ENCODE measurements at regions not wholly inside any gene's neighbourhood (a gene's known extent, or its start where the extent isn't known, plus 50 kb on each side); places are given as distances from the start of the nearest gene placed in this dataset.

GRCh38 chr15:97470417-97470816 lies 490.1 kb upstream of the ARRDC4 start:
- CTCF ChIA-PET = interaction anchor here (0.9 kb wide), 1 partner anchor 9 kb away, joined by 3 read pairs; no protein-coding TSS in a partner anchor
- TF ChIP-seq TRIM28 (IDR thresholded peaks at IDR 0.05; ENCODE audit: borderline replicate concordance, low read length) (peak; percentile 88; the same call in 1 of the 2 replicates), ZNF248 (tag by site-specific recombination; IDR thresholded peaks at IDR 0.05) (no peak), MYNN (tag by site-specific recombination; IDR thresholded peaks at IDR 0.05; ENCODE audit: borderline replicate concordance) (no peak), SP7 (tag by site-specific recombination; IDR thresholded peaks at IDR 0.05) (0 out of 2 replicates have a peak, but pooled peaks have one; percentile 24), KLF16 (tag by site-specific recombination; IDR thresholded peaks at IDR 0.05) (no peak), HIC1 (tag by site-specific recombination; IDR thresholded peaks at IDR 0.05) (peak; percentile 54; the same call in 1 of the 2 replicates)
- H3K4me1 ChIP-seq (ENCODE audit: control insufficient read depth, insufficient read depth, low read length) = peaks cover 12% of the 10 kb centered on the region
- H3K9me3 ChIP-seq (ENCODE audit: control insufficient read depth, insufficient read depth, low read depth, low read length) = peaks cover 2% of the 10 kb centered on the region; the same call in 1 of the 2 replicates
- H3K4me3 ChIP-seq (ENCODE audit: low read depth, low read length) = no peak overlapping the region
- H3K36me3 ChIP-seq (ENCODE audit: control insufficient read depth in 2 of 2, insufficient read depth in 1 of 2, low read length in 2 of 2) = no peaks in the 10 kb centered on the region
- H3K27ac ChIP-seq (ENCODE audit: extremely low read depth, low read depth, low read length) = no peak overlapping the region
- POLR2A ChIA-PET = no interaction called here

- TF ChIP-seq ZNF175 (tag by site-specific recombination; IDR thresholded peaks at IDR 0.05) = no peak
- no peak for TF ChIP-seq ZBTB21 (tag by site-specific recombination; IDR thresholded peaks at IDR 0.05)
- TF ChIP-seq ZBTB26 (tag by site-specific recombination; optimal IDR thresholded peaks at IDR 0.05) = no peak
- no peak for TF ChIP-seq TCF7L2 (IDR thresholded peaks at IDR 0.05; ENCODE audit: borderline replicate concordance, low read depth, low read length)
- TF ChIP-seq ZNF658 (tag by site-specific recombination; IDR thresholded peaks at IDR 0.05) = no peak
- no peak for TF ChIP-seq ZBTB11 (tag by site-specific recombination; conservative IDR thresholded peaks at IDR 0.05; ENCODE audit: low read depth)
- POLR2A ChIA-PET = no interaction called here
- CTCF ChIA-PET = no interaction called here
- Histone ChIP-seq H3K9me3 (ENCODE audit: control insufficient read depth, insufficient read depth, low read depth, low read length) (peaks cover 2% of the 10 kb centered on the region), H3K4me1 (ENCODE audit: control insufficient read depth, insufficient read depth, low read length) (peaks cover 12% of the 10 kb centered on the region), H3K4me3 (ENCODE audit: low read depth, low read length) (no peak overlapping the region), H3K27ac (ENCODE audit: extremely low read depth, low read depth, low read length) (no peak overlapping the region), H3K36me3 (ENCODE audit: control insufficient read depth in 2 of 2, insufficient read depth in 1 of 2, low read length in 2 of 2) (no peaks in the 10 kb centered on the region)
Observed at GRCh38 chr15:97473627-97474026, 486.9 kb upstream of the ARRDC4 start.

- POLR2A ChIA-PET = no interaction called here
- no peaks in the 10 kb centered on the region for H3K36me3 ChIP-seq (ENCODE audit: control insufficient read depth in 2 of 2, insufficient read depth in 1 of 2, low read length in 2 of 2)
- H3K4me3 ChIP-seq (ENCODE audit: low read depth, low read length) = no peak overlapping the region
- H3K4me1 ChIP-seq (ENCODE audit: control insufficient read depth, insufficient read depth, low read length) = peaks cover 8% of the 10 kb centered on the region
- CTCF ChIA-PET = interaction anchor here (0.6 kb wide), 2 partner anchors 16 to 895 kb away, joined by 3 read pairs; no protein-coding TSS in a partner anchor
- no peak overlapping the region for H3K27ac ChIP-seq (ENCODE audit: extremely low read depth, low read depth, low read length)
- no peaks in the 10 kb centered on the region; the same call in 1 of the 2 replicates for H3K9me3 ChIP-seq (ENCODE audit: control insufficient read depth, insufficient read depth, low read depth, low read length)
- TF ChIP-seq BCL6B (tag by site-specific recombination; IDR thresholded peaks at IDR 0.05) (no peak), ZNF624 (tag by site-specific recombination; IDR thresholded peaks at IDR 0.05) (no peak), ZNF623 (tag by site-specific recombination; IDR thresholded peaks at IDR 0.05) (no peak), ZBTB17 (tag by site-specific recombination; IDR thresholded peaks at IDR 0.05) (no peak), ZNF654 (tag by site-specific recombination; IDR thresholded peaks at IDR 0.05; ENCODE audit: low read depth) (no peak), ZNF585B (tag by site-specific recombination; IDR thresholded peaks at IDR 0.05) (no peak), ZNF747 (tag by site-specific recombination; IDR thresholded peaks at IDR 0.05) (no peak), ZFHX2 (tag by site-specific recombination; conservative IDR thresholded peaks at IDR 0.05) (no peak), AEBP2 (tag by site-specific recombination; IDR thresholded peaks at IDR 0.05; ENCODE audit: borderline replicate concordance) (no peak), ZNF768 (tag by site-specific recombination; IDR thresholded peaks at IDR 0.05) (no peak)
Observed at GRCh38 chr15:97479957-97480356, 480.5 kb upstream of the ARRDC4 start.

All from HEK293 (cell line).